ENCODE measurements at regions not wholly inside any gene's neighbourhood (a gene's known extent, or its start where the extent isn't known, plus 50 kb on each side); places are given as distances from the start of the nearest gene placed in this dataset.

DNA sequence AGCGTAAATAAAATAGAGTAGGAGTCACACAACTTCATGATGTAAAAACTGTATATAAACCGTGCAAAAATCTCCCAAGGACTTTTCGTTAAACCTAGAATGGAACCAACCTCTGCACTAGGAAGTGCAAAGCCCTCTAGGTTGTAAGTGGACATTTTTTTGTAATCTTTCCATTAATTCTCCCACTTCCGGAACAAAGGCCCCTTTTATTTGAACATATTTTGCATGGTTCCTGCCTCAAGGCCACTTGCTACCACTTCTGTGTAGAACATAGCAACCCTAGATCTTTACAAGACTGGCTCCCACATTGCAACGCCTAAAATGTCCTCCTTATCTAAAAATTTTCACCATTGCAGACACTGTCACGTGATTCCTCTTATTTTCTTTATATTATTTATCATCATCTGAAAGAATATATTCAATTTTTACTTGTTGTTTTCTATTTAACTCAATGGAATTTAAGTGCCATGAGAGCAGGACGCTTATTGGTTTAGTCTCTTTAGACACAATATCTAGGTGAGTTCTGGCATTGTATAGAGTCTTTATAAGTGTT is 249.6 kb upstream of the TMEFF2 start:
- TF ChIP-seq, protein P1, sequence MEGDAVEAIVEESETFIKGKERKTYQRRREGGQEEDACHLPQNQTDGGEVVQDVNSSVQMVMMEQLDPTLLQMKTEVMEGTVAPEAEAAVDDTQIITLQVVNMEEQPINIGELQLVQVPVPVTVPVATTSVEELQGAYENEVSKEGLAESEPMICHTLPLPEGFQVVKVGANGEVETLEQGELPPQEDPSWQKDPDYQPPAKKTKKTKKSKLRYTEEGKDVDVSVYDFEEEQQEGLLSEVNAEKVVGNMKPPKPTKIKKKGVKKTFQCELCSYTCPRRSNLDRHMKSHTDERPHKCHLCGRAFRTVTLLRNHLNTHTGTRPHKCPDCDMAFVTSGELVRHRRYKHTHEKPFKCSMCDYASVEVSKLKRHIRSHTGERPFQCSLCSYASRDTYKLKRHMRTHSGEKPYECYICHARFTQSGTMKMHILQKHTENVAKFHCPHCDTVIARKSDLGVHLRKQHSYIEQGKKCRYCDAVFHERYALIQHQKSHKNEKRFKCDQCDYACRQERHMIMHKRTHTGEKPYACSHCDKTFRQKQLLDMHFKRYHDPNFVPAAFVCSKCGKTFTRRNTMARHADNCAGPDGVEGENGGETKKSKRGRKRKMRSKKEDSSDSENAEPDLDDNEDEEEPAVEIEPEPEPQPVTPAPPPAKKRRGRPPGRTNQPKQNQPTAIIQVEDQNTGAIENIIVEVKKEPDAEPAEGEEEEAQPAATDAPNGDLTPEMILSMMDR (IDR thresholded peaks at IDR 0.05) = no peak
- TF ChIP-seq SOX15 (CRISPR knock-in tag; IDR thresholded peaks at IDR 0.05) = no peak

Measured in WTC11 (cell line).